Hindlimb muscle (tissue), 1 donor: ENCODE measurements at regions not wholly inside any gene's neighbourhood (a gene's known extent, or its start where the extent isn't known, plus 50 kb on each side); places are given as distances from the start of the nearest gene placed in this dataset.

Experiments used
- DNase-seq: peaks from one replicate; pipeline ENCODE4 v3.0.0-alpha.2; 2013

DNA sequence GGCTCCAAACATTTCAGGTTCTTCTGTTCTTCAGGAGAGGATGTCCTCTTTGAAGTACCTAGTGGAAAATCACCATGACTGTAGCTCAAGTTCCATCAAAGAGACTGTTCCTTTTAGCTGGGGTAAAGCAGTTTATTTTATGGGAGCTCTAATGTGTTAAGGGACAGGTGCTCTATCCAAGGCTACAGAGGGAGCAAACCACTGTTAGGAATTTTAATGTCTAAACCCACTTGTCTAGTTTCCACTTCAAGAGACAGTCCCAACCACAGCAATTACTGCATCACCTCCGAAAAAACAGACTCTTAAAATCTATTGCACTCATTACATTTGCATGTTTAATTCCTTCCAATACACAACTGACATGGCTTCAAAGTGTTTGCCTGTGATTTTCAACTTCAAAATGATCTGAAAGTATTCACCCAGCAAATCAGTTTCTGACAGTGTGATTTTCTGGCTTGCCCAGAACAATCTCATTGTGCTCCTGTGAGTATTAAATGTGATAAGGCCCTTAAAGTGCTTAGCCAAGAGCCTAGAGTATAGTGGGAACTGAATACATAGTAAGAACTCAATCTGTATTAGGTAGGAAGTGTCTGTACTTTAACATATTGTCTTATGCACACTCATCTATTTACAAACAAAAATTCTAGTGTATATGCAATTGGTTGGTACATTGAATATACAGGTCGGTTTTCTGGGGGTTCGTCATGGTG lies 266.5 kb upstream of the CCDC54 start:
- no peak for DNase-seq

- no peak for DNase-seq
Observed at GRCh38 chr3:107111872-107112271, 265.4 kb upstream of the CCDC54 start.

DNA sequence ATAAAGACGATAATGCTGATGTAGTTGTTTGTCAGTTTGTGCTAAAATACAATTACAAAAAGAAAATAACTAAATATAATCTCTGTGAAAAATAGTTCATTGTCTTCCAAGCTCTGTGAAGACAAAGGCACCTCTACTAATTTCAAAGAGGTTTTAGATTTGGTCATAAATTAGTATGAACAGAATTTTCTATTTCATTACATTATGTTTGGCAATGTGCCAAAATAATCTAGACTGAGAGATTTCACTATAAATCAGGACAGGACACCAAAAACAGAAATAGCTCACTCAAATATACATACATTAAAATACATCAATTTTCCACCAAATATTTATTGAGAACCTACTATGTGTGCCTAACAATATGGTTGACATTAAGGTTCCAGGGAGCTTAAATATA lies 264.9 kb upstream of the CCDC54 start:
- DNase-seq = no peak

DNA sequence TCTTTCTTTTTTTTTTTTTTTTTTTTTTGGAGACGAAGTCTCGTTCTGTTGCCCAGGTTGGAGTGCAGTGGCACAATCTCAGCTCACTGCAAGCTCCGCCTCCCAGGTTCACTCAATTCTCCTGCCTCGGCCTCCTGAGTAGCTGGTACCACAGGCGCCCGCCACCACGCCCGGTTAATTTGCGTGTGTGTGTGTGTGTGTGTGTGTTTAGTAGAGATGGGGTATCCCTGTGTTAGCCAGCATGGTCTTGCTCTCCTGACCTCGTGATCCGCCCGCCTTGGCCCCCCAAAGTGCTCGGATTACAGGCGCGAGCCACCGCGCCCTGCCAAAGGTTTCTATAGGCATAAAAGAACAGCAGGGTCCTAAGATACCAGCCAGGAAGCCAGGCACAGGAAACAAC lies 261.0 kb upstream of the CCDC54 start:
- DNase-seq = no peak

- no peak for DNase-seq
Observed at GRCh38 chr3:107117156-107117555, 260.1 kb upstream of the CCDC54 start.

- peak; percentile 77 for DNase-seq
Observed at GRCh38 chr3:107117922-107118536, 259.2 kb upstream of the CCDC54 start.

DNA sequence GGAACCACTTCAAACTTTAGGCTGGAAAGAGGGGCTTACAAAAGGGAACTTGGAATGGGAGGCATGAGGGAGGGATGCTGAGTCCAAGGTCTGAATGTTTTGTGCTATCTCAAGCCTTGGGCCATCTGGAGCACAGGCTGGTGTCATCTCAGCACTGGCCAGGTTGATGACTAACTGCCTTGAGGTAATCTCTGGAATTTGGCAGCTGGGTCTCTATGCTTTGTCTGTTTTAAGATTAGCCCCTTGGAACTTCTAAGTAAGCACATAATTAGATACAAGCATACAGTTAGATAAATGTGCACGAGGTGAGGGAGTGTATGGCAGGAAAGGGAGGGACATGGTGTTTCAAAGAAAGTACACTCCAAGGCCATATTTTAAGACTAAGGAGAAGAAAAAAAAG lies 252.4 kb upstream of the CCDC54 start:
- no peak for DNase-seq

- DNase-seq = no peak
Observed at GRCh38 chr3:107128946-107129345, 248.3 kb upstream of the CCDC54 start.

- DNase-seq = no peak
Observed at GRCh38 chr3:107130089-107130700, 247.0 kb upstream of the CCDC54 start.

DNA sequence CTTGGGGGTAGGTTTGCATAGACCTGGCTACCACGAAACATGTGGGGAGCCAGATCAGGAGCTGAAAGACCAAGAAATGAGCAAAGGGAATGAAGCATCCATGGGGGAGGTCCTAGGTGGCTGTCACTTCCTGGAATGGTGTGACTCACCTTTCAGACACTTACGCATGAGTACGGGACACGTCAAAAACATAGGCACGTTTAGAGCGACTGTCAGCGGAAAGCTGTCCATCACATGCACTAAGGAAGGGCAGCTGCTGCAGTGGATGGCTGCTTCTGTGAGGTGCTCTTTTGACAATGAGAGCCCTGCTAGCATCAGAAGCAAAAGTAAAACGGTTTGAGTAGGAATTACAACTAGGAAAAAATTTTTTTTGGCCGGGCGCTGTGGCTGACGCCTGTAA lies 244.6 kb upstream of the CCDC54 start:
- DNase-seq = no peak

- DNase-seq = no peak
Observed at GRCh38 chr3:107133891-107134290, 243.3 kb upstream of the CCDC54 start.

DNA sequence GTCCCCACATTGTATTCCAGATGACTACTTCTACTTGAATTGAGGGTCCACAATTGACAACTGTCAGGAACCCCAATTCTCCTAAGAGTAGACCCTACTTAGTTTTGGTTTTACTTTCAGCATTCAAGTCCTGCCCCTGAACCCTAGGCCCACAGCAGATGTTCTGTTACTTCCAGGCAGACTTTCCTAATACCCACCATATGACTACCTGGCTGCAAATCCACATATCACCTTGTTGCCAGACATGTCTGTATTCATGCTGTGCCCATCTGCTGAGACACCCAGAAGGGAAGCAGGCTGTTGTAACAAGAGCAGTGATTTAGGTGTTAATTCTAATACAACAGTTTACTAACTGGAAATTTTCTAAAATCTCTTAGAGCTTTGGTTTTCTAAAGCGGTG lies 235.1 kb upstream of the CCDC54 start:
- DNase-seq = no peak

- peak; percentile 56 for DNase-seq
Observed at GRCh38 chr3:107142786-107143575, 234.3 kb upstream of the CCDC54 start.

- DNase-seq = no peak
Observed at GRCh38 chr3:107150675-107151074, 226.6 kb upstream of the CCDC54 start.

DNA sequence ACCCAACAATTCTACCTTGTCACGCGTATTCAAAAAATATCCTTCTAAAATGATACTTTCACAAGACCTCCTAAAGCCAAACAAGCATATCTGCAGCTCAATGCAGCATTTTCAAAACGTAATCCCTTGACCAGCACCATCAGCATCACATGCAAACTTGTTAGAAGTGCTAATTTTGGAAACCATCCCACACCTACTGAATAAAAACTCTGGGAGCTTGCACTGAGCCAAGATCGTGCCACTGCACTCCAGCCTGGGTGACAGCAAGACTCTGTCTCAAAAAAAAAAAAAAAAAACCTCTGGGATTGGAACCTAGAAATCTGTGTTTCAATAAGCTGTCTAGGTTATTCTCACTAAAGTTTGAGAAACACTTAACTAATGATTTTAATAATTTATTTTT lies 223.3 kb upstream of the CCDC54 start:
- no peak for DNase-seq

DNA sequence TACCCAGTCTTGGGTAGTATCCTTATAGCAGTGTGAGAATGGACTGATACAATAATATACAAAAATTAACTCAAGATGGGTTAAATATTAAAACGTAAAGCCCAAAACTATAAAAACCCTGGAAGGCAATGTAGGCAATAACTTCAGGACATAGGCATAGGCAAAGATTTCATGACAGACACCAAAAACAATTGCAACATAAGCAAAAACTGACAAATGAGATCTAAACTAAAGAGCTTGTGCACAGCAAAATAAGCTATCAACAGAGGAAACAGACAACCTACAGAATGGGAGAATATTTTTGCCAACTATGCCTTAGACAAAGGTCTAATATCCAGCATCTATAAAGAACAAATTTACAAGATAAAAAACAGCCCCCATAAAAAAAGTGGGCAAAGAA lies 204.8 kb upstream of the CCDC54 start:
- no peak for DNase-seq

DNA sequence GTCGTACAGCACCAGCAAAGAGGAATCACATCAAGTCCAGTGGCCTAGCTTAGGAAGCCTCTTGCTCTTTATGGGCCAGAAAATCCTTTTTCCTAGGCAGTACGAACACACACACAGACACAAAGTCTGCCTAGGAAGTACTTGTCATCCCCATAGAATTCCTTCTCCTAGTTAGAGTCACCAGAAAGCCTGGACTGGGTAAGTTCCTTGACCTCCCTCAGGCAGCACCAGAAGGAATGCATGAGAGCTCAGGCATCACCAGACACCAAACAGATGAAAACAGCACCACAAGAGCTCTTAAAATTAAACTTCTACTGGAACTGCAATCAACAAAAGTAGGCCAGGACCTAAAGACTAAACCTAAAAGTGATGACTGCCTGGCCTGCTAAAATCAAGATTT lies 192.9 kb upstream of the CCDC54 start:
- no peak for DNase-seq

GRCh38 chr3:107188262-107188661 lies 189.0 kb upstream of the CCDC54 start:
- no peak for DNase-seq

GRCh38 chr3:107189158-107189791 lies 188.0 kb upstream of the CCDC54 start:
- DNase-seq = no peak

DNA sequence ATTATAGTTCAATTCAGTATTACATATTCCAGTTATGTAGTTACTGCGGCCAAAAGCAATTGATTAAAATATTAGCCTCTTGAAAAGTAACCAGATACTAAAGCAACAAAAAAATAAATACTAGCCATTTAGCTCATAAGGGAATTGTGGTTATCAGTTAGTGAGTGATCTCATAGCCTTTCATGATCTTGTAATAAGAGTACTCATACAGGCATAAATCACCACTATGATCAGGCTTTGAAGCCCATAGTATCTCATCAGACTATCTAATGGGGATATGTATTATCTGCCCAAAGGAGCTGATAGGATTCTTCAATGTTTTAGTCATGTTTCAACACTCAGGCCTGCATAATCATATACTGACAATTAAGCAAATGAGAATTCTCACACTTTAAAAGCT lies 184.1 kb upstream of the CCDC54 start:
- DNase-seq = no peak

- peak; percentile 74 for DNase-seq
Observed at GRCh38 chr3:107198581-107199181, 178.6 kb upstream of the CCDC54 start.

DNA sequence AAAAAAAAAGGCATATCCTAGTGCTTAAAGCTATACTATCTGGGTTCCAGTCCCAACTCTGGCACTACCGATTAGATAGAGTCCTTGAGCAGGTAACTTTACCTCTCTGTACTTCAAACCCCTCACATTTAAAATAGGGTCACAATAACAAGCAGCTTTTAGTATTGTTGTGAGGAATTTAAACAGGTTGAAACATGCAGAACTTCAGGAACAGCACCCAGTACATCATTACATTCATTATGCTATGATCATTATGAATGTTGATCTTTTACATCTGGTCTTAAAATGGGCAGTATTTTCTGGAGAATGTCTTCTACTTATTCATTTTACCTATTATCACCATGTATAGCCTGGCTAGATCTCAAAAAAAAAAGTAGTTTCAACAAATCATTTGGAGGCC lies 176.1 kb upstream of the CCDC54 start:
- DNase-seq = no peak
